H7 (cell line): ENCODE measurements at regions not wholly inside any gene's neighbourhood (a gene's known extent, or its start where the extent isn't known, plus 50 kb on each side); places are given as distances from the start of the nearest gene placed in this dataset.

Experiments
- DNase-seq: peaks from one replicate; pipeline ENCODE4 v3.0.0; 2012
- H3K27me3 ChIP-seq: 2 replicates; pipeline ENCODE4 v1.6.0; 2011; ENCODE audit warnings: mild to moderate bottlenecking, low read length; ENCODE audit not compliant: control insufficient read depth, insufficient read depth
- H3K36me3 ChIP-seq: replicated peaks from 2 replicates; pipeline ENCODE4 v1.5.1; 2011; ENCODE audit warnings: low read length; ENCODE audit not compliant: control insufficient read depth, insufficient read depth
- H3K4me3 ChIP-seq: 2 replicates; pipeline ENCODE4 v1.5.1; 2011; ENCODE audit warnings: low read depth, mild to moderate bottlenecking, control low read depth, low read length, moderate library complexity; ENCODE audit not compliant: insufficient read depth

GRCh38 chr11:11220786-11221185, 132.3 kb downstream of the CSNK2A3 start:
- H3K4me3 ChIP-seq, result no peak overlapping the region
- no peaks in the 10 kb centered on the region for H3K36me3 ChIP-seq
- no peaks in the 10 kb centered on the region for H3K27me3 ChIP-seq
- DNase-seq, result no peak

- no peaks in the 10 kb centered on the region for H3K27me3 ChIP-seq
- DNase-seq, result no peak
- no peaks in the 10 kb centered on the region for H3K36me3 ChIP-seq
- H3K4me3 ChIP-seq, result no peak overlapping the region
Observed at GRCh38 chr11:11218629-11218986, 134.4 kb downstream of the CSNK2A3 start.

- no peak overlapping the region for H3K4me3 ChIP-seq
- H3K36me3 ChIP-seq, result no peaks in the 10 kb centered on the region
- DNase-seq, result no peak
- H3K27me3 ChIP-seq, result no peaks in the 10 kb centered on the region
Observed at GRCh38 chr11:11217929-11218628, 135.0 kb downstream of the CSNK2A3 start.

GRCh38 chr11:11217289-11217928, 135.6 kb downstream of the CSNK2A3 start:
- Histone ChIP-seq H3K4me3 (no peak overlapping the region), H3K36me3 (no peaks in the 10 kb centered on the region), H3K27me3 (no peaks in the 10 kb centered on the region)
- no peak for DNase-seq

- no peak for DNase-seq
- Histone ChIP-seq H3K36me3 (no peaks in the 10 kb centered on the region), H3K4me3 (no peak overlapping the region), H3K27me3 (no peaks in the 10 kb centered on the region)
Observed at GRCh38 chr11:11215944-11216343, 137.1 kb downstream of the CSNK2A3 start.

GRCh38 chr11:11215058-11215815, 137.8 kb downstream of the CSNK2A3 start:
- no peaks in the 10 kb centered on the region for H3K36me3 ChIP-seq
- no peak overlapping the region for H3K4me3 ChIP-seq
- no peak for DNase-seq
- no peaks in the 10 kb centered on the region for H3K27me3 ChIP-seq

GRCh38 chr11:11213117-11213516, 139.9 kb downstream of the CSNK2A3 start:
- Histone ChIP-seq H3K4me3 (no peak overlapping the region), H3K36me3 (no peaks in the 10 kb centered on the region), H3K27me3 (no peaks in the 10 kb centered on the region)
- DNase-seq, result no peak

- Histone ChIP-seq H3K27me3 (no peaks in the 10 kb centered on the region), H3K4me3 (no peak overlapping the region), H3K36me3 (no peaks in the 10 kb centered on the region)
- DNase-seq, result no peak
Observed at GRCh38 chr11:11211888-11212287, 141.2 kb downstream of the CSNK2A3 start.

- H3K36me3 ChIP-seq, result no peaks in the 10 kb centered on the region
- DNase-seq, result no peak
- H3K27me3 ChIP-seq, result no peaks in the 10 kb centered on the region
- H3K4me3 ChIP-seq, result no peak overlapping the region
Observed at GRCh38 chr11:11211186-11211585, 141.9 kb downstream of the CSNK2A3 start.

GRCh38 chr11:11210446-11210845, 142.6 kb downstream of the CSNK2A3 start:
- no peak for DNase-seq

GRCh38 chr11:11209967-11210366, 143.1 kb downstream of the CSNK2A3 start:
- DNase-seq, result no peak
- H3K27me3 ChIP-seq, result no peaks in the 10 kb centered on the region

More at GRCh38 chr11:11210446-11210845, 142.6 kb downstream of the CSNK2A3 start:
- Histone ChIP-seq H3K4me3 (no peak overlapping the region), H3K27me3 (no peaks in the 10 kb centered on the region), H3K36me3 (no peaks in the 10 kb centered on the region)

GRCh38 chr11:11208994-11209393, 144.1 kb downstream of the CSNK2A3 start:
- DNase-seq, result no peak
- no peak overlapping the region for H3K4me3 ChIP-seq
- no peaks in the 10 kb centered on the region for H3K27me3 ChIP-seq
- no peaks in the 10 kb centered on the region for H3K36me3 ChIP-seq

More at GRCh38 chr11:11209967-11210366, 143.1 kb downstream of the CSNK2A3 start:
- Histone ChIP-seq H3K36me3 (no peaks in the 10 kb centered on the region), H3K4me3 (no peak overlapping the region)

GRCh38 chr11:11207428-11207827, 145.6 kb downstream of the CSNK2A3 start:
- DNase-seq, result no peak
- no peak overlapping the region for H3K4me3 ChIP-seq

GRCh38 chr11:11206484-11206883, 146.6 kb downstream of the CSNK2A3 start:
- no peaks in the 10 kb centered on the region for H3K36me3 ChIP-seq
- H3K27me3 ChIP-seq, result no peaks in the 10 kb centered on the region

More at GRCh38 chr11:11207428-11207827, 145.6 kb downstream of the CSNK2A3 start:
- Histone ChIP-seq H3K27me3 (no peaks in the 10 kb centered on the region), H3K36me3 (no peaks in the 10 kb centered on the region)

GRCh38 chr11:11202885-11203284, 150.2 kb downstream of the CSNK2A3 start:
- H3K27me3 ChIP-seq, result no peaks in the 10 kb centered on the region
- no peaks in the 10 kb centered on the region for H3K36me3 ChIP-seq
- no peak overlapping the region for H3K4me3 ChIP-seq
- DNase-seq, result no peak

More at GRCh38 chr11:11206484-11206883, 146.6 kb downstream of the CSNK2A3 start:
- no peak overlapping the region for H3K4me3 ChIP-seq
- no peak for DNase-seq
